Breast epithelium (tissue), 3 donors: ENCODE measurements at regions not wholly inside any gene's neighbourhood (a gene's known extent, or its start where the extent isn't known, plus 50 kb on each side); places are given as distances from the start of the nearest gene placed in this dataset.

Experiments
- CTCF ChIP-seq, 3 donors: fragments of 450-650 bp; IDR thresholded peaks; one replicate each; pipeline ENCODE4 v1.5.1; 2016 to 2017; ENCODE audit warnings: antibody characterized with exemption in 3 of 3, mild to moderate bottlenecking in 3 of 3, moderate library complexity in 3 of 3
- POLR2A ChIP-seq: fragments of 450-650 bp; IDR thresholded peaks from one replicate; pipeline ENCODE4 v1.6.1; 2016; ENCODE audit warnings: antibody characterized with exemption, mild to moderate bottlenecking, moderate library complexity
- POLR2AphosphoS5 ChIP-seq, 3 donors: sonication (generic); formaldehyde crosslinking; IDR thresholded peaks; one replicate each; pipeline ENCODE4 v1.6.1; 2017; ENCODE audit warnings: antibody characterized with exemption in 3 of 3

DNA sequence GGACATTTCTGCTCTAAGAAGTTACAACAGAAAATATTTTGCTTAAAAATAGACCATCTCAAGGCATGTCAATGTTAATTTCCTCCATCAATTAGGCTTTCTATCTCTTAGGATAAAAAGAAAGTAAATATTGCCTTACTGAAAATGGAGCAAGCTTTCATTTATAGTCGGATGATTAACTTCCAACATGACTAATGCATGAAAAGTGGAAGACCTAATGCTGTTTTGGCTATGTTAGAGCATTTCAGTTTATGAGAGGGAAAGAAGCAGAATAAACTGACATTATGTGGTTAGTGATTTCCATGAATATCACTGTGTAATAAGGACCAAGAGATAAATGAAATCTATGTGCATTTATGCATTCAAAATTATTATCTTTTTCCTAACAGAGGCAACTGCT, 475.2 kb upstream of the UBE2E3 start:
- TF ChIP-seq POLR2A = no peak
- no peak for TF ChIP-seq CTCF (IDR thresholded peaks at IDR 0.05)
- TF ChIP-seq POLR2AphosphoS5 (IDR thresholded peaks at IDR 0.05) = no peak
